ENCODE measurements at regions not wholly inside any gene's neighbourhood (a gene's known extent, or its start where the extent isn't known, plus 50 kb on each side); places are given as distances from the start of the nearest gene placed in this dataset.
"Not testable (repeated sequence)": the region's sequence is repeated elsewhere in the genome, so short reads cannot be mapped to it uniquely, and the experiment has no call there.

GRCh38 chr6:156191390-156191789, 585.8 kb upstream of the ARID1B start:
- DNase-seq (ENCODE audit: low spot score), result not testable (repeated sequence)

DNA sequence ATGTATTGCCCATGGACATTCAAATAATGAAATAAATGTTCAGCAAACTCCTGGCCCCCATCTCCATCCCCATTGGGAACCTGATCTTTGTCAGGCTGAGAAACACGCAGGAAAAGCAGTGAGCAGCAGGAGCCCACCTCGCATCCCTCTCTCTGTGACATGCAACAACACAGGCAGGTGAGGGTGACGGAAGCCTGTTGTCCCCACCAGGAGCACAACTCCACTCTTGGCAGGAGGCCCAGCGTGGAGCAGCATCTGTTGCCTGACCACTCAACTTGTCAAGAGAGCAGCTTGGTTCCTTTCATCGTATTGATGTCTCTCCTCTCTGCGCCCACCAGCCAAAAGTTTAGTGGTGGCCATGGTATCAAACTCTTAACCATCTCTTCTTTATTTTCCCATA, 586.9 kb upstream of the ARID1B start:
- no peak for DNase-seq (ENCODE audit: low spot score)

GRCh38 chr6:156189714-156190113, 587.5 kb upstream of the ARID1B start:
- no peak for DNase-seq (ENCODE audit: low spot score)

DNA sequence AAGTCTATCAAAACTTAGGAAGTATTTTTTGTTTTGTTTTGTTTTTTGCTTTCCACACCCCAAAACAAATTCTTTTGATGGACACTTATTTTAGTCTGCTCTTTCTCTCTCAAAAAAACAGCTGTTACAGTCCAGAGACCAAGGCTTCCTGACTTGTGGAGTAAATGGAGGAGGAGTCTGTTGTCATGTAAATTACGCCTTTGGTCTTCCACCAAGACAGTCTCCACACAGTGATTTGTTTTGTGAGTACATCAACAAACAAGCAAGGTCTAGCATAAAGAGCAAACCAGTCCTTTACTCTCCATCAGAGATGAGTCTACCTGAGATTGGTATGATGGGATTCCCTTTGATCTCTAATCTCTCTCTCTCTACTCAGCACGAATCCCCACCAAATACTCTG, 588.0 kb upstream of the ARID1B start:
- no peak for DNase-seq (ENCODE audit: low spot score)

DNA sequence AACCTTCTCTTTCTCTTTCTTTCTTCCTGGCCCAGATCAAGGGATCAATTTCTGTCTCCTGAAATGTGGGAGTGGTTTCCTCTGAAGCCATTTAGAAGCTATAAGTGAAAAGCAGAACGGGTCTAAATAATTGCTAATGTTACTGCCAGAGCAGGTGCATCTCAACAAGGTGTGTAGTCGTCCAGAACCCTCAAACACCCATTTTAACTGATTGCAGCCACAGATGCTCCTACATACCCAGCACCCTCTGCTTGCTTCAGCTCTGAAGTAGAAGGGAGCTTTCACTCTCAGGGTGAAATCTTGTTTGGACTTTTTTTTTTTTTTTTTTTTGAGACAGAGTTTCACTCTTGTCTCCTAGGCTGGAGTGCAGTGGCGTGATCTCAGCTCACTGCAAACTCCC, 592.1 kb upstream of the ARID1B start:
- DNase-seq (ENCODE audit: low spot score), result no peak

- no peak for DNase-seq (ENCODE audit: low spot score)
Observed at GRCh38 chr6:156183678-156184077, 593.5 kb upstream of the ARID1B start.

GRCh38 chr6:156182356-156182755, 594.8 kb upstream of the ARID1B start:
- no peak for DNase-seq (ENCODE audit: low spot score)

- no peak for DNase-seq (ENCODE audit: low spot score)
Observed at GRCh38 chr6:156181506-156181905, 595.7 kb upstream of the ARID1B start.

DNA sequence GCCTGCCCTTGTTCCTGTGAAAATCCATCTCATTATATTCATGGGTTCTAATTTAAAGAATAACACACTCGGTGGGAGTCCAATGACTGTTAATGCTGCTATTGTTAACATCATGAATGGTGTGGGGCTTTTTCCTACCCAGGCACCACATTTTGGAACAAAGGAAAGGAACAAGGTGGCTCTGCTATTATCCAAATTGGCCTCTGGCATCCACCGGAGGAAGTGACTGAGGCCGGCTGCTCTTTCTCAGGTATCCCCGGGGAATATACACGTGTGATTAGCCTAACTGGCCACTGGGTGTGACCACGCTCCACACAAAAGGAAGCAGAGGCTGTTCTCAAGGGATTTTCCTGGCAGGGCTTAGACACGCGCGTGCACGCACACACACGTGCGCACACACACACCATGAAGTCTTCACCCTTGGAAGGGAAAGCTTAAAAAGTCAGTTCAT, 601.2 kb upstream of the ARID1B start:
- peak; percentile 28 for DNase-seq (ENCODE audit: low spot score)

- DNase-seq (ENCODE audit: low spot score), result no peak
Observed at GRCh38 chr6:156175433-156175832, 601.7 kb upstream of the ARID1B start.

DNA sequence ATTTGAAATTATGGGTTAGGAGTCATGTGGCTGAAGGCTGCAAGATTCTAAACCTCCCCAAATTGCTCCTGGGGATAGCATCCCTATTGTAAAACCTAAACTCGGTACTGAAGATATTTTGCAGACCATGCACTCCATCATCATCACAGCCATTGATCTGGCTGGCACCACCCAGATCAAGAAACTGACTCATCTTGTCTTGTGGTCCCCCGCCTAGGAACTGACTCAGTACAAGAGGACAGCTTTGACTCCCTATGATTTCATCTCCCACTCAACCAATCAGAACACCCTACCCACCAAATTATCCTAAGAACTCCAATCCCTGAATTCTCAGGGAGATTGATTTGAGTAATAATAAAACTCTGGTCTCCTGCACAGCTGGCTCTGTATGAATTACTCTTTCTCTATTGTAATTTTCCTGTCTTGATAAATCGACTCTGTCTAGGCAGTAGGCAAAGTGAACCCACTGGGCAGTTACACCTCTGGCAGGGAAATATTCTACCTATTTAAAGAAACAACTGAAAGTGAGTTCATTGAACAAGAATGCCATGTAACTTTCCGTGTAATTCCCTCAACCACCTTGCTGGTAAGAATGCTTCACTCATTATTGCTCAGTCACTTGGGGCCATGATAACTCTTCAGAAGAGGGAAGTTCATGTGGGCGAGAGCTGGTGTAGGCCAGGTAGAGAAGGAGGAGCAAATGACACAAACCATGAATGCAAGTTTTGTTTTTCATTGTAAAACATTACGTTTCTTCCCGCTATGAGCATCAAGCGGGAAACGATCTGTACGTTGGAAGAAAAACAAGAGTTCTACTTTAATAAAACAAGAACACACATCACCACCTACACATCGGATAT, 602.9 kb upstream of the ARID1B start:
- no peak for DNase-seq (ENCODE audit: low spot score)

GRCh38 chr6:156169371-156169770, 607.8 kb upstream of the ARID1B start:
- DNase-seq (ENCODE audit: low spot score), result no peak

DNA sequence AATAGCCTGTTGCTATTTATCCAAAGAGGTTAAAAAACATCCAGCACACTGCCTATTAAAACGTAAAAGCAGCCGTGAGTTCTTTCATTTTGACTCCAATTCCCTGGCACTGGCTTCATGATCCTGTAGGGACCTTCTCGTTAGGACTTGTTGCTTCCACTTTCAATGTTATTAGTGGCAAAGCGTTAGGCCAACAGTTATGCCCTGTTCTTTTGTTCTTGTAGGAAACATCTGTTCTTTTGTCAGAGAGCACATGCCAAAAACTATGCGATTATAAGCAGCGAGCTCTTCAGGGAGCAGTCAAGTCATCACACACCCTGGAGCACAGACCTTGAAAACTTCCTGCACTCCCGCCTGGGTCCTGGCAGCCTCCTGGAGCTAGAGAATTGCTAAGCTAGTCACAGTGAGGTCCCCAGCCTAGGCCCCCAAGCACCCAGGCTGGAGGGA, 609.5 kb upstream of the ARID1B start:
- DNase-seq (ENCODE audit: low spot score), result no peak

- DNase-seq (ENCODE audit: low spot score), result no peak
Observed at GRCh38 chr6:156167016-156167624, 610.1 kb upstream of the ARID1B start.

GRCh38 chr6:156166093-156166492, 611.1 kb upstream of the ARID1B start:
- DNase-seq (ENCODE audit: low spot score), result no peak

DNA sequence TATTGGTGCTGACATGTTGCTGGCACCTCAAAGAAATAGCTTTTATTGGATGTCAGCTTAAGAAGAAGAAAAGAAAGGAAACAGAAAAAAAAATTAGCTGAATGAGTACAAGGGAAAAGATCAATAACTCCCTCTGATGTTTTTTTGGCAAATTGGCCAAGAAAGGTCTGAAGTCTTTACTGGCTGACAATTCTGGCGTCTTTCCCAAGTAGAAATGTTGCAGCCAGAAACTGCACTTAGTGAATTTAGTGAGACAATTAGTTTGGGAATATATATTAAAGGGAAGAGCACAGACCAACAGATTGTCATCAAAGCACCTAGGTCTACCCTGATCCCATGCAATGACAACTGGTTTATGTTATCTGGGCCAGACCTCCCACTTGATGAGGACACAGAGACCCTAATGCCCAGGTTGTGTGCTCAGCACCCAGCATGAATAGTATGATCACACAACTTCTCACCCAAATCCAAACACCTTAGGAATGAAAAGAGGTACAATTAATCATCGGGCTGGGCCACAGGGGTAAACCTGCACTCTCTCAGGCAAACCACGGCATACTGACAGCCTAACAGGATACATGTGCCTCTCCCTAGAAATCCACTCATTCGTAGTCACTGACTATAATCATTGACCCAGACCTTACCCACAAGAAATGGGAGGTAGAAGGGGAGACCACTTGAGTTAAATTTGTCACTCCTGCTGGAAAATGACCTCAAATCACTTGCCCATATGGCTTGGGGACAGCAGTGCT, 612.3 kb upstream of the ARID1B start:
- DNase-seq (ENCODE audit: low spot score), result no peak

GRCh38 chr6:156163311-156163710, 613.9 kb upstream of the ARID1B start:
- DNase-seq (ENCODE audit: low spot score), result no peak

DNA sequence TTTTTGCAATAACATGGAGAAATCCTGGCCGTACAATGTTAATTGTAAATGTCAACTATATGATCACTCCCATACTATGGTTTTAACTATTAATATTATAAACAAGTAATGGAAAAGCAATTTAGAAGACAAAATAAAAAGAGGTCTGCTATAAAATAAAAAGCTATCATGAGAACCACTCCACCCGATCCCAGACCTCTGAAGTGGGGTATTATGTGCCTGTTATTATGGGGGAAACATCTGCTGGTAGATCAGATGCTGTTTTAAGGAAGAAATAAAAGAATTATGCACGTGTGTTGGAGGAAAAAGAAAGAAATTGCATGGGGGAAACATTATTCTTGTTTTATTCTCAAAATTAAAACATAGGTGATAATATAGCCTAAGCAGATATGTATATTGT, 615.7 kb upstream of the ARID1B start:
- DNase-seq (ENCODE audit: low spot score), result no peak

GRCh38 chr6:156160795-156161165, 616.4 kb upstream of the ARID1B start:
- no peak for DNase-seq (ENCODE audit: low spot score)

GRCh38 chr6:156160007-156160794, 617.0 kb upstream of the ARID1B start:
- no peak for DNase-seq (ENCODE audit: low spot score)

GRCh38 chr6:156154896-156155295, 622.3 kb upstream of the ARID1B start:
- peak; percentile 31 for DNase-seq (ENCODE audit: low spot score)

- no peak for DNase-seq (ENCODE audit: low spot score)
Observed at GRCh38 chr6:156150391-156150790, 626.8 kb upstream of the ARID1B start.

Measured in Ammon's horn (tissue), 1 donor.